ENCODE measurements at regions not wholly inside any gene's neighbourhood (a gene's known extent, or its start where the extent isn't known, plus 50 kb on each side); places are given as distances from the start of the nearest gene placed in this dataset.

- DNase-seq: no peak
Measured at GRCh38 chr15:69823223-69823907, 274.4 kb downstream of the TLE3 start.

GRCh38 chr15:69824075-69824876 lies 273.4 kb downstream of the TLE3 start:
- DNase-seq: peak; percentile 37

GRCh38 chr15:69824877-69825406 lies 272.8 kb downstream of the TLE3 start:
- DNase-seq: no peak

DNA sequence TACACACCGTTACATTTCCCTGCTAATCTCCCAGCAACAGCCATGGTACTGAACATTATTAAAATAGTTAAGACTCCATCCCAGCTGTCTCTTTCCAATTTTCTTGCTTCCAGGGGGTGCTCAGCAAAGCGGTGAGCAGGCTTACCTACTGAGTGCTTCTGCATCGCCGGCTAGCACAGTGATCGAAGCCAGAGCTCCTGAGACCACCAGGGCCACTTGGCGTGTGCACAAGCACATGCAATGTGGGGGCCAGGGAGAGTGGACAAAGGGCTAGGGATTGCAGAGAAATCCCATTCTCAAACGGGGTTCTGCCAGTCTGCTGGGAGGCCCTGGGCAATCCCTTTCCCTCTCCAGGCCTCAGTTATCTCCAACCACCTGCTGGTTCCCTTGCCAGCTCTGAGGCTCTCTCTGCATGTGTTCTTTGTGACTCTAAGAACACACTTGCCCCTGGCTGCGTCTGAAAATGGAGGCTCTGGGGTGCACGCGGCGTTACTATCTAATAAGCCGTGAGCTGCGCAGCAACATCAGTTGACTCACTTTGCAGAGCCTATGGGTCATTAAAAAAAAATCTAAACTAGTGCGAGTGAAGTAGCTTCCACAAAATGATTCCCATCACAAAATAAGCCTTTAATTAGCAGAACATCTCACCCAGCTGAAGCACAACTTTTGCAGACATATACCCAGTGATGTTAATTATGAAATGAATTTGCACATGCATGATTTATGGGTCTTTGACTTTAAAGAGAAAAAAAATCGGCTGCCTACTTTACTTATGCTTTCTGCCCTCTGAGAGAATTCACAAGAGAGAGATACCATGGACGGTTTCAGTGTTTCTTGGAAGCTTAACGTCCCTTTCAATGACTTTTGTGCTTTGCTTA lies 271.5 kb downstream of the TLE3 start:
- DNase-seq: no peak

- DNase-seq: no peak
Measured at GRCh38 chr15:69826819-69827175, 270.9 kb downstream of the TLE3 start.

DNA sequence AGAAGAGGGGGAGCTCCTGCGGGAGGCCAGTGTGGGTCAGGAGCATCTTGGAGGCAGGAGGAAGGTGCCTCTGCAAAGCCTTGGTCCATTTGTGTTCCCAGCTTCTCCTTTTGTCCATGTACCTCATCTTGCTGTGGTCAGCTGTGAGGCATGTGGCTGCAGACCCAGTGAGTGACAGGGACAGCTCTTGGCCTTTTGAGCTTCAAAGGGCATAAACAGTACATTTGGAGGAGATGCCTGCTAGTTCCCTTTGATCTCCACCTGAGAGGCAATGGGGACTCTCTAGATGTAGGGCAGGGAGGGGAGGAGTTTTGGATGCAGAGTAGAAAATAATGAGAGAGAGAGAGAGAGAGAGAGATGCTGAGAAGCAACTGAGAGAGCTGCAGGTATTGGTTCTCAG lies 270.0 kb downstream of the TLE3 start:
- DNase-seq: no peak

DNA sequence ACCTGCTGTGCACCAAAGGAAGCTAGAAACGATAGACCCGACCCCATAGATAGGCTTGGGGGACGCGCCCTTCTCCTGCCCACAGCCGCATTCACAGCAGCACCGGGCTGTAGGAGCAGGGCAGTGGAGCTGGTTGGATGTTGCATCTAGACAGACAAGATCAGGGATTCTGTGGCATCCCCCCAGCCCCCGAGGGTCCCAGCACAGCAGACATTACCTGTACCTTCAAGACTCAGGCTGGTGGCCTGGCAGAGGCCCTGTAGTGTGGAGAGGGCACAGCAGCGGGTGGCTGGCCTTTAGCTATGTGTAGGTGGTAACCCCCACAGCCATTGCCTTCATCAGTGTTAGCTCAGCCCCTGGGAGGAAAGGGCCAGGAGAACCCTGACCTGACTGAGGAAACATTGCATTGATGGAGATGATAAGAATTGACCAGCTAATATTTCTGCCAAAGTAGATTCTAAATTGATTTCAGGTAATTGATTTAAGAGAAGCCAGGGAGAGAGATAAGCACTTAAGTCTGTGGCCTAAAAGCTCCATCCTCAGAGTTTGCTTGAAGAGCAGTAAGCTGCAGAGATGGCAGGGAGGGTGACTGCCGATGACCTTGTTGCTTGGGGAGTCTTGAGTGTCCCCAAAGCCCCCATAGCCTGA lies 269.4 kb downstream of the TLE3 start:
- DNase-seq: no peak

GRCh38 chr15:69829974-69830373 lies 267.7 kb downstream of the TLE3 start:
- DNase-seq: no peak

- no peak for DNase-seq
Measured at GRCh38 chr15:69830430-69830829, 267.3 kb downstream of the TLE3 start.

DNA sequence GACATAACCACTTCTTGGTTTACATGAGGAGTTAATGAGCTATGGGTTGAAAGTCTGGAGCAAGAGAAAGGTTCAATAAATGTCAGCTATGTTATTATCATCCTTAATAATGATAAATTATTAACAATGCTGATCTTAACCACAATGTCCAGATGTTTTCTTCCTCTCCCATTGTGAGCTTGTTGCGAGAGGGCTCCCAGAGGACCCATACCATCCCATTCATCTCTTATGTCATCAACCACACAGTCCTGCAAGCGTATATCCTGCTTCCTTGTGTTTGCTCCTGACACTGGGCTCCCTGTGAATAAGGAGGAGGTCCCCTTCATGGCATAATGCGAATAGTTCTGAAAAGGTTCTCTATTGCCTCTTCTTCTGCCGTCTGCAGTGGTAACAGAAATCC lies 266.8 kb downstream of the TLE3 start:
- DNase-seq: no peak

- no peak for DNase-seq
Measured at GRCh38 chr15:69834267-69834666, 263.4 kb downstream of the TLE3 start.

DNA sequence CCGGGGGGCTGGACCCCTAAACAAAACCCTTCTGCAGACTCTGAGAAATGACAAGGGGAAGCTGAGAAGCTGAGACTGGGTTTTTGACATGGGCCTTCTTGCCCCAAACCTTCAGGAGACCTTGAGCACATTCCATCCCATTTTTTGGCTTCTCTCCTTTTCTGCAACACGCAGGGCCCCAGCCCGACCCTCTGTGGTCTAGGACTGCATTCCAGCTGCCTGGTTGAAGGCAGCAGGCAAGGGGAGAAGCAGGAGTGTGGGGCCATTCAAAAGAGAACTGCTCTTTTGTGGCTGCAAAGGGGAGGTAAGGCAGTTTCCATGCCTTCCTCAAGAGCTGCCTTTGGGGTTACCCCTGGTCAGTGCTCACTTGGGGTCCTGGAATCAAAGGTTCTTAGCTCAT lies 263.0 kb downstream of the TLE3 start:
- no peak for DNase-seq

DNA sequence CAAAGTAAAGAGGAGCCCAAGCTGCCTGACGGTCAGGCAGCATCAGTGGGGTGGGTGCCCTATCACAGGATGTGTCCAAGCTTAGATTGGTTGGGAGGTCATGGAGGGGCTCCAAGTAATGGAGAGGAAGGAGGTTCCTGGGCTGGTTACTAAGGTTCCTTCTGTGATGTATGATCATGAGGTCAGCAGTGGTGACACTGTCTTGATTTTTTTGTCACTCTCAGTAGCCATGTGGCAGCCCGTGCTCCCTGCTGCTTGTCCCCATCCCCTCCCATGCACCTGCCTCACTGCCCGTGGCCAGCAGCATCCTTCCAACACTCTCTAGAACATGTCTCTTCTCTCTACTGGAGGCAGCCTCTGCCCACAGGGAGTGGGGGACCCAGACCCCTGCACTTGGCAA lies 261.7 kb downstream of the TLE3 start:
- no peak for DNase-seq

GRCh38 chr15:69836526-69837230 lies 261.0 kb downstream of the TLE3 start:
- no peak for DNase-seq

GRCh38 chr15:69838338-69838737 lies 259.4 kb downstream of the TLE3 start:
- no peak for DNase-seq

DNA sequence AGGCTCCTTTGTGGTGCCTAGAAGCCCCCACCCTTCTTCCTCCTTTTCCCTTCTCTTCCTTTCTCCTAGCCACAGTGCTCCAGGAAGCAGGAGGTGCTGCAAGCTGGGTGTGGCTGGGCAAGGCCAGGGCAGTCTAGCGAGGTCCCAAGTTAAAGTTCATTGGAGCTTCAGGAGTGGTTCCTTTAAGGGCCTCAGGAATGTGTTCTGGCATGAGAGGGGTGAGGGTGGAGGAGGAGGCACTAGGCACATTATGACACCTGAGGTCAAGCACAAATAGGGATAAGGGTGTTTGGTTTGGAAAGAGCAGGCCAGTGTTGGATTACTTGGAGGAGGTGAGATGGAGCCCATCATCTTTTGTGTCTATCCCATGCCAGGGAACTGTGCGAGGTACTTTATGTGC lies 258.7 kb downstream of the TLE3 start:
- no peak for DNase-seq

- DNase-seq: no peak
Measured at GRCh38 chr15:69841113-69841828, 256.4 kb downstream of the TLE3 start.

DNA sequence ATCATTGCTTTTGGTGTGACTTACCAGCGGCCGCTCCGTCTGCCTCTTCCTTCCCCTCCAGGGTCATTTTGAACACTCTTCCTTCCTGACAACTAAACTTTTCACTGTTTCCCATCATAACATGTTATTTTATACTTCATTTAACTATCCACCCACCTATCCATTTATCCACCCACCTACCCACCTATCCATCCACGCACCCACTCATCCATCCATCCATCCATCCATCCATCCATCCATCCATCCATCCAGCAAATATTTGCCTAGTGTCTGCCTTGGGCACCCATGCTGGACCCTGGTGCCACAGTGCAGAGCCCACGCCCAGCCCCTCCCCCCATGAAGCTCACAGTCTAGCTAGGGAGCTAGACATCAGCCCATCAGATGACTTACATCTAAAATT lies 254.9 kb downstream of the TLE3 start:
- no peak for DNase-seq

GRCh38 chr15:69843276-69843899 lies 254.3 kb downstream of the TLE3 start:
- DNase-seq: no peak

GRCh38 chr15:69843900-69844304 lies 253.8 kb downstream of the TLE3 start:
- DNase-seq: no peak

DNA sequence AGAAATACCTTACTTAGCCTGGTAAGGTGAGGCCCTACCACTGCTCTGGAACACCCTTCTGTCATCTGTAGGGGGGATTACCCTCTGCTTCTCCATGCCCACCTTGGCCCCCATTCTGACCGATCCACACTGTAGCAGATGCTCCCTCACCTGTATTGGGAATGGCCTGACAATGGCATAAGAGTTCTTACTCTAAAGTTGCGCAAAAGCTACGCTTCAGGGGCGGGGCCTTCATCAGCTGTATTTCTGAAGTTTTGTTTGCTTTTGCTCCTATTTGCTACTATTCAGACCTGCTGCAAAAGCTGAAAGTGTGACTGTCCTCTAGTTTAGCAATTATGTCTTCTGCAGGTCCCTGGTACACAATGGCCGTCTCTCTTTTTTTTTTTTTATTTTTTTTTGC lies 252.6 kb downstream of the TLE3 start:
- no peak for DNase-seq

All from right kidney (tissue), 1 donor.